WTC11 (cell line): ENCODE measurements at regions not wholly inside any gene's neighbourhood (a gene's known extent, or its start where the extent isn't known, plus 50 kb on each side); places are given as distances from the start of the nearest gene placed in this dataset.

Experiments
- ATAC-seq: fragments of 200-7000 bp; cut with Tn5 transposase; 2 replicates; pipeline ENCODE4 v1.10.0; 2021; ENCODE audit warnings: mild to moderate bottlenecking, moderate library complexity
- CTCF ChIA-PET: fragments of 300-600 bp; sonication (Branson Sonifier 250); formaldehyde crosslinking; loops from one replicate; lab custom pipeline; 2021; ENCODE audit warnings: antibody characterized with exemption; lab: Charles Lee
- POLR2A ChIA-PET: fragments of 350-600 bp; sonication (Branson Sonifier 250); formaldehyde crosslinking; loops from one replicate; lab custom pipeline; 2021; ENCODE audit warnings: antibody characterized with exemption; lab: Charles Lee
- DNase-seq: peaks from one replicate; pipeline ENCODE4 v3.0.0; 2021; ENCODE audit warnings: low spot score
- H3K27ac Mint-ChIP-seq: 2 replicates; pipeline ENCODE4 v1.8.0; 2021; ENCODE audit warnings: mixed read lengths
- H3K27me3 Mint-ChIP-seq: 2 replicates; pipeline ENCODE4 v1.8.0; 2021; ENCODE audit warnings: low read depth, mild to moderate bottlenecking, moderate library complexity, mixed read lengths
- H3K36me3 Mint-ChIP-seq: 2 replicates; pipeline ENCODE4 v1.8.0; 2021; ENCODE audit warnings: mixed read lengths
- H3K4me1 Mint-ChIP-seq: 2 replicates; pipeline ENCODE4 v1.8.0; 2022; ENCODE audit warnings: mixed read lengths
- H3K4me3 Mint-ChIP-seq: 2 replicates; pipeline ENCODE4 v1.8.0; 2021; ENCODE audit warnings: mild to moderate bottlenecking, moderate library complexity, mixed read lengths
- H3K9me3 Mint-ChIP-seq: 2 replicates; pipeline ENCODE4 v1.8.0; 2021; ENCODE audit warnings: mixed read lengths
- CREM ChIP-seq: sonication (generic); formaldehyde crosslinking; IDR thresholded peaks from 2 replicates; pipeline ENCODE4 v1.8.1; 2022; ENCODE audit warnings: mild to moderate bottlenecking, missing genetic modification reagents, moderate library complexity
- FOXJ3 ChIP-seq: sonication (generic); formaldehyde crosslinking; IDR thresholded peaks from 2 replicates; pipeline ENCODE4 v1.9.0; 2021; ENCODE audit warnings: missing genetic modification reagents, mild to moderate bottlenecking, borderline replicate concordance
- GRHL2 ChIP-seq: fragments of 250-450 bp; sonication (Bioruptor Pico); IDR thresholded peaks from 2 replicates; pipeline ENCODE4 v1.8.0; 2022; ENCODE audit warnings: mild to moderate bottlenecking, moderate library complexity; ENCODE audit not compliant: insufficient replicate concordance, severe bottlenecking
- IRF2 ChIP-seq: sonication (generic); formaldehyde crosslinking; IDR thresholded peaks from 2 replicates; pipeline ENCODE4 v1.8.0; 2022; ENCODE audit warnings: low read depth, missing genetic modification reagents, borderline replicate concordance
- KAT7 ChIP-seq: sonication (generic); formaldehyde crosslinking; IDR thresholded peaks from 2 replicates; pipeline ENCODE4 v1.8.1; 2023; ENCODE audit warnings: missing genetic modification reagents, mild to moderate bottlenecking, borderline replicate concordance
- MYBL2 ChIP-seq: sonication (generic); formaldehyde crosslinking; IDR thresholded peaks from 2 replicates; pipeline ENCODE4 v1.8.1; 2023; ENCODE audit warnings: mild to moderate bottlenecking, moderate library complexity, missing genetic modification reagents
- NR2C2 ChIP-seq: sonication (generic); formaldehyde crosslinking; IDR thresholded peaks from 2 replicates; pipeline ENCODE4 v1.8.0; 2022; ENCODE audit warnings: mild to moderate bottlenecking, missing genetic modification reagents
- TEAD1 ChIP-seq: sonication (generic); formaldehyde crosslinking; IDR thresholded peaks from 2 replicates; pipeline ENCODE4 v1.8.0; 2022; ENCODE audit warnings: mild to moderate bottlenecking, missing genetic modification reagents
- TEAD4 ChIP-seq: sonication (generic); formaldehyde crosslinking; IDR thresholded peaks from 2 replicates; pipeline ENCODE4 v1.8.0; 2022; ENCODE audit warnings: mild to moderate bottlenecking, missing genetic modification reagents
- TP53 ChIP-seq: sonication (generic); formaldehyde crosslinking; IDR thresholded peaks from 2 replicates; pipeline ENCODE4 v1.8.1; 2023; ENCODE audit warnings: mild to moderate bottlenecking, missing genetic modification reagents
- ZNF121 ChIP-seq: sonication (generic); formaldehyde crosslinking; IDR thresholded peaks from 2 replicates; pipeline ENCODE4 v1.8.0; 2023; ENCODE audit warnings: missing genetic modification reagents
- TF ChIP-seq, protein P1 (sequence below): sonication (generic); formaldehyde crosslinking; IDR thresholded peaks from 2 replicates; pipeline ENCODE4 v1.8.1; 2023; ENCODE audit warnings: mild to moderate bottlenecking, missing genetic modification reagents
- TF ChIP-seq, protein P2 (sequence below): sonication (generic); formaldehyde crosslinking; IDR thresholded peaks from 2 replicates; pipeline ENCODE4 v1.8.1; 2022; ENCODE audit warnings: low read depth, mild to moderate bottlenecking, moderate library complexity, missing genetic modification reagents, borderline replicate concordance
- TF ChIP-seq, protein P3 (sequence below): sonication (generic); formaldehyde crosslinking; IDR thresholded peaks from 2 replicates; pipeline ENCODE4 v1.8.1; 2022; ENCODE audit warnings: low read depth, missing genetic modification reagents, borderline replicate concordance
- TF ChIP-seq, protein P4 (sequence below): sonication (generic); formaldehyde crosslinking; IDR thresholded peaks from 2 replicates; pipeline ENCODE4 v1.8.1; 2023; ENCODE audit warnings: mild to moderate bottlenecking, missing genetic modification reagents
- TF ChIP-seq, protein P5 (sequence below): sonication (generic); formaldehyde crosslinking; IDR thresholded peaks from 2 replicates; pipeline ENCODE4 v1.8.1; 2022; ENCODE audit warnings: mild to moderate bottlenecking, missing genetic modification reagents, moderate library complexity, borderline replicate concordance
- TF ChIP-seq, protein P6 (sequence below): sonication (generic); formaldehyde crosslinking; IDR thresholded peaks from 2 replicates; pipeline ENCODE4 v1.8.0; 2022; ENCODE audit warnings: mild to moderate bottlenecking, missing genetic modification reagents
- TF ChIP-seq, protein P7 (sequence below): sonication (generic); formaldehyde crosslinking; conservative IDR thresholded peaks from 2 replicates; pipeline ENCODE4 v1.8.1; 2023; ENCODE audit warnings: mild to moderate bottlenecking, low read depth, missing genetic modification reagents, moderate library complexity
- TF ChIP-seq, protein P8 (sequence below): fragments of 250-450 bp; sonication (Bioruptor Pico); IDR thresholded peaks from 2 replicates; pipeline ENCODE4 v1.9.0; 2021; ENCODE audit warnings: moderate library complexity, mild to moderate bottlenecking, inconsistent platforms, borderline replicate concordance

DNA sequence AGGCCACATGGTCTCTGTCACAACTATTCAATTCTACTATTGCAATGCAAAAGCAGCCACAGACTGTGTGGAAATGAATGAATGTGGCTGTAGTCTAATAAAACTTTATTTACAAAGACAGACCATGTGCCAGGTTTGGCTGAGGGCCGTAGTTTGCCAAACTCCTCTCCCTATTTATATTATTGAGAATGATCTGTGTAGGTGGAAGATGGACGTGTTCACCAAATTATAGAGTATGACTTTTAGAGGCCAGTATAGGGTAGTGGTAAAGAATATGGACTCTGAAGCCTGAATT lies 125.7 kb upstream of the MYLIP start (continued):
- TF ChIP-seq, protein P1, sequence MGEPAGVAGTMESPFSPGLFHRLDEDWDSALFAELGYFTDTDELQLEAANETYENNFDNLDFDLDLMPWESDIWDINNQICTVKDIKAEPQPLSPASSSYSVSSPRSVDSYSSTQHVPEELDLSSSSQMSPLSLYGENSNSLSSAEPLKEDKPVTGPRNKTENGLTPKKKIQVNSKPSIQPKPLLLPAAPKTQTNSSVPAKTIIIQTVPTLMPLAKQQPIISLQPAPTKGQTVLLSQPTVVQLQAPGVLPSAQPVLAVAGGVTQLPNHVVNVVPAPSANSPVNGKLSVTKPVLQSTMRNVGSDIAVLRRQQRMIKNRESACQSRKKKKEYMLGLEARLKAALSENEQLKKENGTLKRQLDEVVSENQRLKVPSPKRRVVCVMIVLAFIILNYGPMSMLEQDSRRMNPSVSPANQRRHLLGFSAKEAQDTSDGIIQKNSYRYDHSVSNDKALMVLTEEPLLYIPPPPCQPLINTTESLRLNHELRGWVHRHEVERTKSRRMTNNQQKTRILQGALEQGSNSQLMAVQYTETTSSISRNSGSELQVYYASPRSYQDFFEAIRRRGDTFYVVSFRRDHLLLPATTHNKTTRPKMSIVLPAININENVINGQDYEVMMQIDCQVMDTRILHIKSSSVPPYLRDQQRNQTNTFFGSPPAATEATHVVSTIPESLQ (CRISPR knock-in tag) = no peak
- TF ChIP-seq, protein P2, sequence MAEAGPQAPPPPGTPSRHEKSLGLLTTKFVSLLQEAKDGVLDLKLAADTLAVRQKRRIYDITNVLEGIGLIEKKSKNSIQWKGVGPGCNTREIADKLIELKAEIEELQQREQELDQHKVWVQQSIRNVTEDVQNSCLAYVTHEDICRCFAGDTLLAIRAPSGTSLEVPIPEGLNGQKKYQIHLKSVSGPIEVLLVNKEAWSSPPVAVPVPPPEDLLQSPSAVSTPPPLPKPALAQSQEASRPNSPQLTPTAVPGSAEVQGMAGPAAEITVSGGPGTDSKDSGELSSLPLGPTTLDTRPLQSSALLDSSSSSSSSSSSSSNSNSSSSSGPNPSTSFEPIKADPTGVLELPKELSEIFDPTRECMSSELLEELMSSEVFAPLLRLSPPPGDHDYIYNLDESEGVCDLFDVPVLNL (CRISPR knock-in tag) = no peak
- TF ChIP-seq TP53 (CRISPR knock-in tag) (no peak), FOXJ3 (CRISPR knock-in tag) (no peak)
- TF ChIP-seq, protein P3, sequence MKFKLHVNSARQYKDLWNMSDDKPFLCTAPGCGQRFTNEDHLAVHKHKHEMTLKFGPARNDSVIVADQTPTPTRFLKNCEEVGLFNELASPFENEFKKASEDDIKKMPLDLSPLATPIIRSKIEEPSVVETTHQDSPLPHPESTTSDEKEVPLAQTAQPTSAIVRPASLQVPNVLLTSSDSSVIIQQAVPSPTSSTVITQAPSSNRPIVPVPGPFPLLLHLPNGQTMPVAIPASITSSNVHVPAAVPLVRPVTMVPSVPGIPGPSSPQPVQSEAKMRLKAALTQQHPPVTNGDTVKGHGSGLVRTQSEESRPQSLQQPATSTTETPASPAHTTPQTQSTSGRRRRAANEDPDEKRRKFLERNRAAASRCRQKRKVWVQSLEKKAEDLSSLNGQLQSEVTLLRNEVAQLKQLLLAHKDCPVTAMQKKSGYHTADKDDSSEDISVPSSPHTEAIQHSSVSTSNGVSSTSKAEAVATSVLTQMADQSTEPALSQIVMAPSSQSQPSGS = no peak

DNA sequence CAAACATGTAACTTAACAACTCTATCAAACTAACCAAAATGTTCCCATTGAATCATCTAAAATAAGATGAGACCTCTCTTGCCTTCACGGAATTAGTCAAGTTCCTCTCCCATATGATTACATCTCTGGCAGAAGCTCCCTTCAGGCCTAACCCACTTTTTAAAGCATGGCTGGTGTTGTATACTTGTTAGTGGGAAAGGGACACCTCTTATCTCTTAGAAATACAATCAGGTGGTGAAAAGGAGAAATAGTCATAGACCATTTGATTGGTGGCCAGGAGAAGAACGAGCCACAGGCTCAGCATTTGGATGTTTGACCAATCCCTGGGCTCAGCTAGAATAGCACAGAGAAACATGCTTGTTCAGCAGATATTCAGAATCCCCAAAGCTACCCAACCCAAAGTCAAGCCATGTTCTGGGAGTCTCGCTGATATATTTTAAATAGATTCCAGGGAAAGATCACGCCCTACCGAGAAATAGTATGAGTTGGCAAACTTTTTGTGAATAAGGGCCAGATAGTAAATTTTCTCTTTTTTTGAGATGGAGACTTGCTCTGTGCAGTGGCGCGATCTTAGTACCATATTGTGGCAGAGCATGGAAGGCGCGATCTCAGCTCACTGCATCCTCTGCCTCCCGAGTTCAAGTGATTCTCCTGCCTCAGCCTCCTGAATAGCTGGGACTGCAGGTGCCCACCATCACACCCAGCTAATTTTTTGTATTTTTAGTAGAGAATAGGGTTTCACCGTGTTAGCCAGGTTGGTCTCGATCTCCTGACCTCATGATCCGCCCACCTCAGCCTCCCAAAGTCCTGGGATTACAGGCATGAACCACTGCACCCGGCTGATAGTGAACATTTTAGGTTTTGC lies 126.3 kb upstream of the MYLIP start:
- TF ChIP-seq TEAD1 (no peak), MYBL2 (CRISPR knock-in tag) (no peak), TEAD4 (CRISPR knock-in tag) (no peak), KAT7 (CRISPR knock-in tag) (no peak)
- TF ChIP-seq, all 79 proteins: peak for 0
- no peak for DNase-seq
- ATAC-seq = no peak
- Mint-ChIP-seq H3K36me3 (no peaks in the 10 kb centered on the region), H3K4me3 (no peak overlapping the region), H3K9me3 (no peaks in the 10 kb centered on the region), H3K27ac (no peak overlapping the region), H3K4me1 (peaks cover 17% of the 10 kb centered on the region), H3K27me3 (no peaks in the 10 kb centered on the region; the same call in 1 of the 2 replicates)
- POLR2A ChIA-PET = no interaction called here
- CTCF ChIA-PET = no interaction called here

DNA sequence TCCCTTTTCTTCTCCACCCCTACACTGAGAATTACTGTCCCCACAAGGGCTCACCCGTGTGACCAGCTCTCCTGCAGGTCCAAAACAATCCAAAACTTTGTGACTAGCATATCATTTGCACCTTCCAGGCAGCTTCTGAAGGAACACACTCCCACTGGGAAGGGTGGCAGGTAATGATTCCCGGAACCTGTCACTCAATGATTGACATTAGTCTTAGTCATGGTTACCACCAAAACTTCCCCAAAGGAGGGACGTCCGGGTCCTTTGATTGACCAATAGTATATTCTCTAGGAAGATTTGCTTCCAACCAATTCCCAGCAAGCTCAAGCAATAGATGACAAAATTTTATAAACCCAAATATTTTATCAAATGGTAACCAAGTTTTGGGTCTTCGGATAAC lies 127.7 kb upstream of the MYLIP start:
- Mint-ChIP-seq H3K9me3 (no peaks in the 10 kb centered on the region), H3K4me1 (peaks cover 23% of the 10 kb centered on the region), H3K36me3 (no peaks in the 10 kb centered on the region), H3K27ac (no peak overlapping the region), H3K27me3 (no peaks in the 10 kb centered on the region; the same call in 1 of the 2 replicates), H3K4me3 (no peak overlapping the region)
- TF ChIP-seq, protein P4, sequence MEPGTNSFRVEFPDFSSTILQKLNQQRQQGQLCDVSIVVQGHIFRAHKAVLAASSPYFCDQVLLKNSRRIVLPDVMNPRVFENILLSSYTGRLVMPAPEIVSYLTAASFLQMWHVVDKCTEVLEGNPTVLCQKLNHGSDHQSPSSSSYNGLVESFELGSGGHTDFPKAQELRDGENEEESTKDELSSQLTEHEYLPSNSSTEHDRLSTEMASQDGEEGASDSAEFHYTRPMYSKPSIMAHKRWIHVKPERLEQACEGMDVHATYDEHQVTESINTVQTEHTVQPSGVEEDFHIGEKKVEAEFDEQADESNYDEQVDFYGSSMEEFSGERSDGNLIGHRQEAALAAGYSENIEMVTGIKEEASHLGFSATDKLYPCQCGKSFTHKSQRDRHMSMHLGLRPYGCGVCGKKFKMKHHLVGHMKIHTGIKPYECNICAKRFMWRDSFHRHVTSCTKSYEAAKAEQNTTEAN = no peak
- TF ChIP-seq IRF2 (no peak), GRHL2 (CRISPR knock-in tag) (no peak), ZNF121 (CRISPR knock-in tag) (no peak), NR2C2 (CRISPR knock-in tag) (no peak), TEAD1 (no peak), CREM (no peak)
- TF ChIP-seq, protein P5, sequence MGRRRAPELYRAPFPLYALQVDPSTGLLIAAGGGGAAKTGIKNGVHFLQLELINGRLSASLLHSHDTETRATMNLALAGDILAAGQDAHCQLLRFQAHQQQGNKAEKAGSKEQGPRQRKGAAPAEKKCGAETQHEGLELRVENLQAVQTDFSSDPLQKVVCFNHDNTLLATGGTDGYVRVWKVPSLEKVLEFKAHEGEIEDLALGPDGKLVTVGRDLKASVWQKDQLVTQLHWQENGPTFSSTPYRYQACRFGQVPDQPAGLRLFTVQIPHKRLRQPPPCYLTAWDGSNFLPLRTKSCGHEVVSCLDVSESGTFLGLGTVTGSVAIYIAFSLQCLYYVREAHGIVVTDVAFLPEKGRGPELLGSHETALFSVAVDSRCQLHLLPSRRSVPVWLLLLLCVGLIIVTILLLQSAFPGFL = no peak
- TF ChIP-seq, protein P2 (CRISPR knock-in tag) = no peak
- TF ChIP-seq, protein P6, sequence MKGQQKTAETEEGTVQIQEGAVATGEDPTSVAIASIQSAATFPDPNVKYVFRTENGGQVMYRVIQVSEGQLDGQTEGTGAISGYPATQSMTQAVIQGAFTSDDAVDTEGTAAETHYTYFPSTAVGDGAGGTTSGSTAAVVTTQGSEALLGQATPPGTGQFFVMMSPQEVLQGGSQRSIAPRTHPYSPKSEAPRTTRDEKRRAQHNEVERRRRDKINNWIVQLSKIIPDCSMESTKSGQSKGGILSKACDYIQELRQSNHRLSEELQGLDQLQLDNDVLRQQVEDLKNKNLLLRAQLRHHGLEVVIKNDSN (CRISPR knock-in tag) = no peak
- TF ChIP-seq, protein P7, sequence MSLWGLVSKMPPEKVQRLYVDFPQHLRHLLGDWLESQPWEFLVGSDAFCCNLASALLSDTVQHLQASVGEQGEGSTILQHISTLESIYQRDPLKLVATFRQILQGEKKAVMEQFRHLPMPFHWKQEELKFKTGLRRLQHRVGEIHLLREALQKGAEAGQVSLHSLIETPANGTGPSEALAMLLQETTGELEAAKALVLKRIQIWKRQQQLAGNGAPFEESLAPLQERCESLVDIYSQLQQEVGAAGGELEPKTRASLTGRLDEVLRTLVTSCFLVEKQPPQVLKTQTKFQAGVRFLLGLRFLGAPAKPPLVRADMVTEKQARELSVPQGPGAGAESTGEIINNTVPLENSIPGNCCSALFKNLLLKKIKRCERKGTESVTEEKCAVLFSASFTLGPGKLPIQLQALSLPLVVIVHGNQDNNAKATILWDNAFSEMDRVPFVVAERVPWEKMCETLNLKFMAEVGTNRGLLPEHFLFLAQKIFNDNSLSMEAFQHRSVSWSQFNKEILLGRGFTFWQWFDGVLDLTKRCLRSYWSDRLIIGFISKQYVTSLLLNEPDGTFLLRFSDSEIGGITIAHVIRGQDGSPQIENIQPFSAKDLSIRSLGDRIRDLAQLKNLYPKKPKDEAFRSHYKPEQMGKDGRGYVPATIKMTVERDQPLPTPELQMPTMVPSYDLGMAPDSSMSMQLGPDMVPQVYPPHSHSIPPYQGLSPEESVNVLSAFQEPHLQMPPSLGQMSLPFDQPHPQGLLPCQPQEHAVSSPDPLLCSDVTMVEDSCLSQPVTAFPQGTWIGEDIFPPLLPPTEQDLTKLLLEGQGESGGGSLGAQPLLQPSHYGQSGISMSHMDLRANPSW = no peak
- TF ChIP-seq, protein P8, sequence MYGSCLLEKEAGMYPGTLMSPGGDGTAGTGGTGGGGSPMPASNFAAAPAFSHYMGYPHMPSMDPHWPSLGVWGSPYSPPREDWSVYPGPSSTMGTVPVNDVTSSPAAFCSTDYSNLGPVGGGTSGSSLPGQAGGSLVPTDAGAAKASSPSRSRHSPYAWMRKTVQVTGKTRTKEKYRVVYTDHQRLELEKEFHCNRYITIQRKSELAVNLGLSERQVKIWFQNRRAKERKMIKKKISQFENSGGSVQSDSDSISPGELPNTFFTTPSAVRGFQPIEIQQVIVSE (CRISPR knock-in tag) = no peak
- CTCF ChIA-PET = interaction anchor here (1.0 kb wide), 1 partner anchor 1705 kb away, joined by 4 read pairs; no protein-coding TSS in a partner anchor
- DNase-seq (no peak), ATAC-seq (no peak)
- POLR2A ChIA-PET = no interaction called here
